ENCODE measurements at regions not wholly inside any gene's neighbourhood (a gene's known extent, or its start where the extent isn't known, plus 50 kb on each side); places are given as distances from the start of the nearest gene placed in this dataset.

DNA sequence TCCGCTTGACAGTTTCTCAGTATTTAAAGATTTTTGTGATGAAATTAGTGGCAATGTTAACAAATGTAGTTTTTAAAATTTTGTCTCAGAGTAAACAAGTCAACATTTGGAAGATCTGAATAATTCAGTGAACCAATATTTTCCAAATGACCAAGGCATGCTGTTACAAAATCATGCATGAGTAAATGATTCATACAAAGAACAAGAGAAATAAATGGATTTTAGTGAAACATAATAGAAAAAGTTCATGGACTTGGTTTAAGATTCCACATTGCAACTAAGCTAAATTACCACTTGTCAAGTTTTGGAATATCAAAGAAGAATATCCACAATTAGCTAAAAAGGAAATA is 125.7 kb upstream of the SNX19 start:
- H3K9me3 ChIP-seq (ENCODE audit: control insufficient read depth, insufficient read depth, low read length) = no peaks in the 10 kb centered on the region
- no peaks in the 10 kb centered on the region for H3K4me1 ChIP-seq (ENCODE audit: control insufficient read depth, insufficient read depth, low read length)
- DNase-seq (ENCODE audit: low read depth in 4 of 6, low spot score in 6 of 6) = no peak
- no peaks in the 10 kb centered on the region for H3K27me3 ChIP-seq (ENCODE audit: control insufficient read depth, insufficient read depth, low read length)
- no peaks in the 10 kb centered on the region for H3K36me3 ChIP-seq (ENCODE audit: control insufficient read depth, insufficient read depth, low read length)
- no CpG with 5 or more reads among the region's 1 CpG for WGBS (ENCODE audit: insufficient coverage)
- H3K4me3 ChIP-seq (ENCODE audit: low read depth, low read length) = no peak overlapping the region
- no peak overlapping the region for H3K27ac ChIP-seq (ENCODE audit: low read depth, low read length)

DNA sequence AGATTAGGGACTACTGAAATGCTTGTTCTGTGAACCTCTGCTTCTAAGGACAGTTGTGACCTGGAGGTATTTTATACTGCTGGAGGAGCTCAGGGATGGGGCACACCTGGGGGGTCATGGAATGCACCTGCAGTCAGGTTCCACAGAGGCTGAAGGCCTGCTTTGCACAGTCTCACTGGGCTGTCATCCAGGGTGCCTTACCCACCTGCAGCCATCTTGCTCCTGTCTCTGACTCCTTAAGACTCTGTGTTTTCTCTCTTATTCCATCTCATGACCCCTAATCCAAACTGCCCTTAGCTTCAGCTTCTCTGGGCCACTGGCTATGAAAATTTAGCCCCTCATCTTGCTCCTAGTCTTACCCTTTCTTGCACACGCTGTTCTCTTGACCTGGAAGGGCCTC is 127.0 kb upstream of the SNX19 start:
- no peak for DNase-seq (ENCODE audit: low read depth in 4 of 6, low spot score in 6 of 6)
- no peak overlapping the region for H3K27ac ChIP-seq (ENCODE audit: low read depth, low read length)
- H3K36me3 ChIP-seq (ENCODE audit: control insufficient read depth, insufficient read depth, low read length) = no peaks in the 10 kb centered on the region
- WGBS (ENCODE audit: insufficient coverage) = 79% methylated on average over 1 of the region's 1 CpG
- H3K4me1 ChIP-seq (ENCODE audit: control insufficient read depth, insufficient read depth, low read length) = no peaks in the 10 kb centered on the region
- peaks cover 2% of the 10 kb centered on the region for H3K9me3 ChIP-seq (ENCODE audit: control insufficient read depth, insufficient read depth, low read length)
- H3K4me3 ChIP-seq (ENCODE audit: low read depth, low read length) = no peak overlapping the region
- no peaks in the 10 kb centered on the region for H3K27me3 ChIP-seq (ENCODE audit: control insufficient read depth, insufficient read depth, low read length)

- 96% methylated on average over 5 of the region's 7 CpGs for WGBS (ENCODE audit: insufficient coverage)
- Histone ChIP-seq H3K27me3 (ENCODE audit: control insufficient read depth, insufficient read depth, low read length) (no peaks in the 10 kb centered on the region), H3K4me3 (ENCODE audit: low read depth, low read length) (no peak overlapping the region), H3K27ac (ENCODE audit: low read depth, low read length) (no peak overlapping the region), H3K4me1 (ENCODE audit: control insufficient read depth, insufficient read depth, low read length) (no peaks in the 10 kb centered on the region), H3K9me3 (ENCODE audit: control insufficient read depth, insufficient read depth, low read length) (peaks cover 2% of the 10 kb centered on the region), H3K36me3 (ENCODE audit: control insufficient read depth, insufficient read depth, low read length) (no peaks in the 10 kb centered on the region)
- DNase-seq (ENCODE audit: low read depth in 4 of 6, low spot score in 6 of 6) = no peak
Measured at GRCh38 chr11:131044851-131045250, 128.6 kb upstream of the SNX19 start.

GRCh38 chr11:131052367-131052766 is 136.1 kb upstream of the SNX19 start:
- Histone ChIP-seq H3K27me3 (ENCODE audit: control insufficient read depth, insufficient read depth, low read length) (no peaks in the 10 kb centered on the region), H3K4me3 (ENCODE audit: low read depth, low read length) (no peak overlapping the region), H3K4me1 (ENCODE audit: control insufficient read depth, insufficient read depth, low read length) (no peaks in the 10 kb centered on the region), H3K9me3 (ENCODE audit: control insufficient read depth, insufficient read depth, low read length) (peaks cover 2% of the 10 kb centered on the region), H3K36me3 (ENCODE audit: control insufficient read depth, insufficient read depth, low read length) (no peaks in the 10 kb centered on the region), H3K27ac (ENCODE audit: low read depth, low read length) (no peak overlapping the region)
- DNase-seq (ENCODE audit: low read depth in 4 of 6, low spot score in 6 of 6) = no peak
- whole genome bisulfite sequencing (ENCODE audit: insufficient coverage) = 100% methylated on average over 1 of the region's 3 CpGs

DNA sequence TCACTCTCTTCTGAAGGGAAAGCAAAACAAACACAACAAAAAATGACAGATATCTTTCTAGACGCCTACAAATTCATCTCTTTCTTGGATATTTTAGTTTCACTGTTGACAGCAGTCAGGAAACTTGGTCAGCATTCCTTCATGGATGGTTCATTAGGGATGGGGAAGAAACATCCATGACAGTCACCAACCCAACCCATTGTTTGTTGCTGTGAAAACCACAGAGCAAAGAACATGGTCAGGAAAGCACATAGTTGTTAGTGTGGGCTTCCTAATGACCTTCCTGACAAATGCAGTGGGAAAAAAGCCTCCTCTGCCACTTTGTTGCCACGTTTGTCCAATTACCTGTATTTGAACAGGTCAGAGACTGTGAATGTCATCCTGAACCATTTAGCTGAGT is 139.8 kb upstream of the SNX19 start:
- Histone ChIP-seq H3K4me3 (ENCODE audit: low read depth, low read length) (no peak overlapping the region), H3K27ac (ENCODE audit: low read depth, low read length) (no peak overlapping the region), H3K27me3 (ENCODE audit: control insufficient read depth, insufficient read depth, low read length) (no peaks in the 10 kb centered on the region), H3K4me1 (ENCODE audit: control insufficient read depth, insufficient read depth, low read length) (no peaks in the 10 kb centered on the region), H3K36me3 (ENCODE audit: control insufficient read depth, insufficient read depth, low read length) (no peaks in the 10 kb centered on the region), H3K9me3 (ENCODE audit: control insufficient read depth, insufficient read depth, low read length) (no peaks in the 10 kb centered on the region)
- no CpG with 5 or more reads among the region's 2 CpGs for WGBS (ENCODE audit: insufficient coverage)
- no peak for DNase-seq (ENCODE audit: low read depth in 4 of 6, low spot score in 6 of 6)

DNA sequence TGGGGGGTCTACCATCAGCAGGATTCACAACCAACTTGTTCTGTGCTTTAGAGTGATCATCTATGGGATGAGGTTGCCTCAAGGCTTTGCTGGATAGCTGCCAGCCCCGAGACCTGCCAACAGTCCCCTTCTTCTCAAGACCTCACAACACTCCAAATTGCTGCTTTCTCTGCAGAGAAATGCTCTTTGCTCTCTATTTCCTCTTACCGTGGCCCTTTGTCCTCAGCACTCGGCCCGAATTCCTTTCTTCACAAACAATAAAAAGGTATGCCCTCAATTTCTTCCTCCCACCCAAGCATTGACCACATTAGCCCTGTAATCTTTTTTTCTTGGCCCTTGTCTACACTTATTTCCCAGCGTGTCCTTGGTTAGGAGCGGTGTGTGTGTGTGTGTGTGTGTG is 147.4 kb upstream of the SNX19 start:
- Histone ChIP-seq H3K4me3 (ENCODE audit: low read depth, low read length) (no peak overlapping the region), H3K9me3 (ENCODE audit: control insufficient read depth, insufficient read depth, low read length) (no peaks in the 10 kb centered on the region), H3K27ac (ENCODE audit: low read depth, low read length) (no peak overlapping the region), H3K27me3 (ENCODE audit: control insufficient read depth, insufficient read depth, low read length) (no peaks in the 10 kb centered on the region), H3K36me3 (ENCODE audit: control insufficient read depth, insufficient read depth, low read length) (no peaks in the 10 kb centered on the region), H3K4me1 (ENCODE audit: control insufficient read depth, insufficient read depth, low read length) (peaks cover 11% of the 10 kb centered on the region)
- 39% methylated on average over 4 of the region's 6 CpGs for WGBS (ENCODE audit: insufficient coverage)
- no peak for DNase-seq (ENCODE audit: low read depth in 4 of 6, low spot score in 6 of 6)

DNA sequence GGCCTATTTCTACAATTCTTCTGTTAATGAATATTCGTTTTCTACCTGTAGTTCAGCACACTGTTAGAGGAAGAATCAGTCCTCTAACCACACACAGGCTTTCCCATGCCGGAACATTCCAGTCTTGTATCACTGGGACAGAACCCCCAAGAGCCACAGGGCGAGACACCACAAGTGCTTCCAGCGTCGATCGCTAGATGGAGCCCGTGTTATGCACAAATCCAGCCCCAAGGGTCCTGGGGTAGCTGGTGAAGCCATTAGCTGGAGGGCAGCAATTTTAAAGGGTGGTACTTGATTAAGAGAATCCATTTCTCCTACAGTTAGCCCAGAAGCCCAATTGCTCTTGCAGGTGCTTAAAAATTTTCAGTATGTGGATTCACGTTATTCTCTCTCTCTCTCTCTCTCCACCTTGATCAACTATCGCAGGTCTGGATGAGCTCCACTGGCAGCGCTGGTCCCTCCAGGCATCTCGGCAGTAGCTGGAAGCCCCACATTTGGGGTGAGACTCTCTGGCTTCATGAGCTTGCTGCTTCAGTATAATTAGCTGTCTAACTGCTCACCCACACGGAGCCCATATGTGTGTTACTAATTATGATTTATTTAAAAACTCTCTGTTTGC is 148.2 kb upstream of the SNX19 start:
- H3K4me3 ChIP-seq (ENCODE audit: low read depth, low read length) = no peak overlapping the region
- peak; percentile 60 to 95 (median 72) for DNase-seq (ENCODE audit: low read depth in 4 of 6, low spot score in 6 of 6)
- H3K36me3 ChIP-seq (ENCODE audit: control insufficient read depth, insufficient read depth, low read length) = no peaks in the 10 kb centered on the region
- WGBS (ENCODE audit: insufficient coverage) = 15% methylated on average over 3 of the region's 12 CpGs
- H3K27ac ChIP-seq (ENCODE audit: low read depth, low read length) = no peak overlapping the region
- H3K27me3 ChIP-seq (ENCODE audit: control insufficient read depth, insufficient read depth, low read length) = no peaks in the 10 kb centered on the region
- peaks cover 11% of the 10 kb centered on the region for H3K4me1 ChIP-seq (ENCODE audit: control insufficient read depth, insufficient read depth, low read length)
- no peaks in the 10 kb centered on the region for H3K9me3 ChIP-seq (ENCODE audit: control insufficient read depth, insufficient read depth, low read length)

DNA sequence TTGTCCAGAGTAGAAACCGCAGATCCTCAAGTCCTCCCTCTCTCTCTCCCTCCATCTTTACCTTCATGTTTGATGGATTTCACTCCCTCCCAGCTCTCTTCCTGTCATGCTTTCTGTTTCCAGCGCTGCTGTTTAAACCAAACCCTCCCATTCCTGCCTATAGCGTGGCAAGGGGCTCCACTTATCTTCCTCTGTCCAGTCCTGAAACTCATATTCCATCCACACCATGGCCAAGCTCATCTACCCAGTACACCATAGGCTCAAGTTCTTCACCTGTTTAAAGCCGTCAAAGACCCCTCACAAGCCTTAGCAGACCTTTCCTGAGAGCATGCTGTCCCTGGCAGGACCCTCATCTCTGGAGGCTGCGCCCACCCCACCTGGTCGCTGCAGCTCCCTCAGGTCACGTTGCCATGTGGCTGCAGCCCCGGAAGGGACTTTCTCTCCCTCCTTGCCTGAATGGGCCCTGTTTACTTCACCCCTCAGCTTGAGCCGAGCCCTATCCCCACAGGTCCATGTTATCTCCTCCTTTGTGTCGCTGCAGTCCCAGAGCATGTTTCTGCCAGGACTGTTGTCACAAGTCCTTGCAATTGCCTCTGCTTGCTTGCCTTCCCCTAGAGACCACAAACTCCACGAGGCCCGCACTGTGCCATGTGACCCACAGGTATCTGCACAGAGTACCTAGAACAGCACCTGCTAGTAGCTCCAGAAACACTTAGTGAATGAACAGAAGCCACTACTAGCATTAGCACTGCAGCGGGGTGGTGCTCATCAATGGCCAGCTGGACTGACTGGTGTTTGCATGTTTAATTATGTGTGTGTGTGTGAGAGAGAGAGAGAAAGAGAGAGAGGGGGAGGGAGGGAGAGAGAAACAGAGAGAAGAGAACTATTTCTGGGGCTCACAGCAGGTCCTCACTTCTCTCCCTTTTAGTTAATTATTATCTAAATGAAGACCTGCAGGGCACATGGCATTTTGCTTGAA is 149.4 kb upstream of the SNX19 start:
- no peaks in the 10 kb centered on the region for H3K27me3 ChIP-seq (ENCODE audit: control insufficient read depth, insufficient read depth, low read length)
- H3K36me3 ChIP-seq (ENCODE audit: control insufficient read depth, insufficient read depth, low read length) = no peaks in the 10 kb centered on the region
- WGBS (ENCODE audit: insufficient coverage) = 91% methylated on average over 10 of the region's 13 CpGs
- no peak overlapping the region for H3K27ac ChIP-seq (ENCODE audit: low read depth, low read length)
- H3K9me3 ChIP-seq (ENCODE audit: control insufficient read depth, insufficient read depth, low read length) = no peaks in the 10 kb centered on the region
- H3K4me3 ChIP-seq (ENCODE audit: low read depth, low read length) = no peak overlapping the region
- H3K4me1 ChIP-seq (ENCODE audit: control insufficient read depth, insufficient read depth, low read length) = peaks cover 11% of the 10 kb centered on the region
- DNase-seq (ENCODE audit: low read depth in 4 of 6, low spot score in 6 of 6) = peak in 2 of 6 donors; percentile 39 to 55

DNA sequence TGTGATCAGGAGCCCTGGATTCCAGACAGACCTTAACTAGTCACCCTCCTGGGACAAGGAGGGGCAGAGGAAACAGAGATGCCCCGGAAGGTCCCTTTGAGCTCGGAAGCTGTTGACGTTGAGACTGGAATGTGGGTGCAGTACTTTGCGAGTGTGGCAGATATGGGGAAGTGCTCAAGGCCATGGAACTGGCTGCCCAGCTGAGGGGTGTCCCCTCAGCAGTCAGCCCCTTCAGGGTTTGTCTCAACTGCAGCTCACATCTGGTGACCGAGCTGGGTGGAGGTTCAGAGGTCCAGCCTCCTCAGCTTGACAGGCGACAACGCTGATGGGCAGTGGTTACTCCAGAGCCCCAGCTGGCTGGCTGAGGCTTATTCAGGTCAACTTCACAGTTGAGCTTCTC is 150.3 kb upstream of the SNX19 start:
- 93% methylated on average over 7 of the region's 7 CpGs for WGBS (ENCODE audit: insufficient coverage)

DNA sequence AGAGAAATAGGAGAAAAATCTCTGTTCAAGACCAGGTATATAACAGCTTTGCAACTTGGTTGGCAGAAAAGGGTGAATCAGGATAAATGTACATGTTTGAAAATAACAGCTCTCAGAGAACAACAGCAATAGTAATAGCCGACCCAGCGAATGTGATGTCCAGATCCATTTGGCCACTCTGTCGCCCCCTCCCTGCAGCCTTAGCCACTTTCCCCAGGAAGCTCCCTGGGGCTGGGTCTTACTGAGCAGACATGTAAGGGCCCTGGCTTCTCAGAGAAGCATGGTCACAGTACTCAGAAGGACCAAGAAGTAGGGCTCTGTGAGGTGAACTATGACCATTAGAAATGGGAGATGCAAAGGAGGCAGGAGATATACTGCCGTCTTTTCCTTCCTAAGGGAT is 154.1 kb upstream of the SNX19 start:
- H3K27me3 ChIP-seq (ENCODE audit: control insufficient read depth, insufficient read depth, low read length) = no peaks in the 10 kb centered on the region
- no peak overlapping the region for H3K27ac ChIP-seq (ENCODE audit: low read depth, low read length)
- H3K9me3 ChIP-seq (ENCODE audit: control insufficient read depth, insufficient read depth, low read length) = no peaks in the 10 kb centered on the region
- no peak overlapping the region for H3K4me3 ChIP-seq (ENCODE audit: low read depth, low read length)
- peaks cover 6% of the 10 kb centered on the region for H3K4me1 ChIP-seq (ENCODE audit: control insufficient read depth, insufficient read depth, low read length)
- 82% methylated on average over 2 of the region's 4 CpGs for WGBS (ENCODE audit: insufficient coverage)
- H3K36me3 ChIP-seq (ENCODE audit: control insufficient read depth, insufficient read depth, low read length) = no peaks in the 10 kb centered on the region
- DNase-seq (ENCODE audit: low read depth in 4 of 6, low spot score in 6 of 6) = no peak

More for the DNA sequence above, 150.3 kb upstream of the SNX19 start:
- DNase-seq (ENCODE audit: low read depth in 4 of 6, low spot score in 6 of 6) = no peak
- Histone ChIP-seq H3K4me1 (ENCODE audit: control insufficient read depth, insufficient read depth, low read length) (peaks cover 11% of the 10 kb centered on the region), H3K27ac (ENCODE audit: low read depth, low read length) (no peak overlapping the region), H3K9me3 (ENCODE audit: control insufficient read depth, insufficient read depth, low read length) (no peaks in the 10 kb centered on the region), H3K27me3 (ENCODE audit: control insufficient read depth, insufficient read depth, low read length) (no peaks in the 10 kb centered on the region), H3K36me3 (ENCODE audit: control insufficient read depth, insufficient read depth, low read length) (no peaks in the 10 kb centered on the region), H3K4me3 (ENCODE audit: low read depth, low read length) (no peak overlapping the region)
